ENCODE measurements at regions not wholly inside any gene's neighbourhood (a gene's known extent, or its start where the extent isn't known, plus 50 kb on each side); places are given as distances from the start of the nearest gene placed in this dataset.

- Histone ChIP-seq H4K91ac (ENCODE audit: insufficient read length, low read depth, low read length) (no peak overlapping the region), H2BK12ac (ENCODE audit: insufficient read length, low read depth, low read length) (no peak overlapping the region), H2BK15ac (ENCODE audit: low read depth, low read length) (no peak overlapping the region), H2BK5ac (ENCODE audit: insufficient read length, low read length) (no peak overlapping the region), H3K4ac (ENCODE audit: low read depth, low read length) (no peak overlapping the region), H2BK120ac (ENCODE audit: low read depth, low read length, poor library complexity, severe bottlenecking) (no peak overlapping the region), H2AFZ (ENCODE audit: low read length) (no peak overlapping the region), H3K9ac (ENCODE audit: extremely low read depth, insufficient read length, low read length) (no peak overlapping the region), H2BK20ac (ENCODE audit: low read depth, low read length, poor library complexity, severe bottlenecking) (no peak overlapping the region), H3K23ac (ENCODE audit: insufficient read length, low read depth, low read length) (no peak overlapping the region), H3K79me1 (ENCODE audit: insufficient read depth, low read depth, low read length, poor library complexity, severe bottlenecking) (no peaks in the 10 kb centered on the region), H3K18ac (ENCODE audit: insufficient read length, low read depth, low read length) (no peak overlapping the region), H3K23me2 (ENCODE audit: insufficient read length, low read depth, low read length, poor library complexity, severe bottlenecking) (no peaks in the 10 kb centered on the region), H3K27me3 (ENCODE audit: insufficient read depth, low read length) (no peaks in the 10 kb centered on the region), H3K14ac (ENCODE audit: insufficient read depth, low read length) (no peak overlapping the region), H2AK5ac (ENCODE audit: insufficient read length, low read length) (no peak overlapping the region), H4K8ac (replicated peaks; ENCODE audit: insufficient read length, low read depth, low read length) (no peak overlapping the region), H3K56ac (ENCODE audit: insufficient read length, low read depth, low read length) (no peak overlapping the region), H3K4me1 (ENCODE audit: insufficient read depth, low read length) (no peaks in the 10 kb centered on the region), H4K5ac (ENCODE audit: insufficient read length, low read depth, low read length) (no peak overlapping the region), H4K20me1 (ENCODE audit: control insufficient read depth, insufficient read depth, insufficient read length) (no peaks in the 10 kb centered on the region), H3K79me2 (ENCODE audit: insufficient read depth, low read length) (no peaks in the 10 kb centered on the region), H3T11ph (ENCODE audit: low read length) (no peak overlapping the region), H3K9me3 (ENCODE audit: control insufficient read depth, low read depth, low read length) (no peaks in the 10 kb centered on the region), H3K27ac (ENCODE audit: insufficient read length, low read depth, low read length) (no peak overlapping the region), H3K4me2 (ENCODE audit: insufficient read depth, insufficient read length, low read length) (no peak overlapping the region)
- Mint-ChIP-seq H3K4me1 (peaks cover 6 to 19% of the 10 kb centered on the region in 2 experiments), H3K36me3 (ENCODE audit: insufficient read depth in 1 of 3, low read depth in 3 of 3) (no peaks in the 10 kb centered on the region), H3K27ac (no peak overlapping the region), H3K27me3 (ENCODE audit: low read depth) (peaks cover 2% of the 10 kb centered on the region; the same call in 1 of the 2 replicates), H3K9me3 (no peaks in the 10 kb centered on the region), H3K4me3 (no peak overlapping the region)
- no peak for TF ChIP-seq CTCF (conservative IDR thresholded peaks at IDR 0.05)
- no CpG with 5 or more reads among the region's 3 CpGs for WGBS (ENCODE audit: extremely low coverage, insufficient read length, low lambda C conversion rate)
- no peak for DNase-seq
Measured at GRCh38 chr3:72659596-72659995, 188.6 kb downstream of the SHQ1 start.

Data from H9 (cell line).